B cell (primary cell): ENCODE measurements at regions not wholly inside any gene's neighbourhood (a gene's known extent, or its start where the extent isn't known, plus 50 kb on each side); places are given as distances from the start of the nearest gene placed in this dataset.

Experiments
- CTCF ChIP-seq: fragments of 200-600 bp; IDR thresholded peaks from one replicate; pipeline ENCODE4 v1.8.0; 2022; ENCODE audit warnings: antibody characterized with exemption, mild to moderate bottlenecking
- EZH2 ChIP-seq: IDR thresholded peaks from 2 replicates; pipeline ENCODE4 v1.6.1; 2012; ENCODE audit warnings: borderline replicate concordance, low read depth, mild to moderate bottlenecking, moderate library complexity, low read length; ENCODE audit not compliant: insufficient read depth, poor library complexity, severe bottlenecking

- TF ChIP-seq CTCF, result no peak
- no peak for TF ChIP-seq EZH2
Measured at GRCh38 chr5:42884326-42884725, 72.6 kb upstream of the SELENOP start.
